HEK293T (cell line): ENCODE measurements at regions not wholly inside any gene's neighbourhood (a gene's known extent, or its start where the extent isn't known, plus 50 kb on each side); places are given as distances from the start of the nearest gene placed in this dataset.

ENCODE experiments used
- CTCF ChIA-PET: fragments of 350-600 bp; formaldehyde crosslinking; extraction: SDS; loops from one replicate; lab custom pipeline; 2021; ENCODE audit warnings: antibody characterized with exemption, inconsistent platforms; lab: Yijun Ruan, JAX
- POLR2A ChIA-PET: fragments of 350-600 bp; formaldehyde crosslinking; extraction: SDS; loops from one replicate; lab custom pipeline; 2020; ENCODE audit warnings: antibody characterized with exemption, inconsistent platforms; lab: Yijun Ruan, JAX
- DNase-seq: peaks from one replicate; pipeline ENCODE4 v3.0.0; 2012; ENCODE audit warnings: mixed read lengths; ENCODE audit errors: extremely low spot score
- ARNT ChIP-seq: fragments of 450-650 bp; IDR thresholded peaks from 2 replicates; pipeline ENCODE4 v1.6.1; 2017; ENCODE audit warnings: mild to moderate bottlenecking
- BHLHE40 ChIP-seq: fragments of 450-650 bp; IDR thresholded peaks from 2 replicates; pipeline ENCODE4 v1.6.1; 2016; ENCODE audit warnings: mild to moderate bottlenecking, moderate library complexity, borderline replicate concordance
- CTBP1 ChIP-seq: fragments of 450-650 bp; IDR thresholded peaks from 2 replicates; pipeline ENCODE4 v1.6.1; 2016; ENCODE audit warnings: borderline replicate concordance
- ELF4 ChIP-seq: fragments of 450-650 bp; IDR thresholded peaks from 2 replicates; pipeline ENCODE4 v1.6.1; 2017; ENCODE audit warnings: antibody characterized with exemption
- FOXA1 ChIP-seq: fragments of 450-650 bp; IDR thresholded peaks from 2 replicates; pipeline ENCODE4 v1.6.1; 2016; ENCODE audit warnings: mild to moderate bottlenecking
- FOXK2 ChIP-seq: fragments of 450-650 bp; IDR thresholded peaks from 2 replicates; pipeline ENCODE4 v1.6.1; 2016; ENCODE audit warnings: mild to moderate bottlenecking
- FOXM1 ChIP-seq: fragments of 450-650 bp; IDR thresholded peaks from 2 replicates; pipeline ENCODE4 v1.6.1; 2017; ENCODE audit warnings: mild to moderate bottlenecking, borderline replicate concordance
- L3MBTL2 ChIP-seq: fragments of 450-650 bp; conservative IDR thresholded peaks from 2 replicates; pipeline ENCODE4 v1.6.1; 2016; ENCODE audit warnings: mild to moderate bottlenecking
- LEF1 ChIP-seq: fragments of 450-650 bp; IDR thresholded peaks from 2 replicates; pipeline ENCODE4 v1.6.1; 2017; ENCODE audit warnings: mild to moderate bottlenecking, borderline replicate concordance
- NFRKB ChIP-seq: fragments of 450-650 bp; IDR thresholded peaks from 2 replicates; pipeline ENCODE4 v1.6.1; 2016; ENCODE audit warnings: mild to moderate bottlenecking, moderate library complexity
- SP1 ChIP-seq: fragments of 450-650 bp; IDR thresholded peaks from 2 replicates; pipeline ENCODE4 v1.6.1; 2017
- SUZ12 ChIP-seq: fragments of 450-650 bp; IDR thresholded peaks from 2 replicates; pipeline ENCODE4 v1.6.1; 2016; ENCODE audit warnings: mild to moderate bottlenecking
- TARDBP ChIP-seq: fragments of 450-650 bp; IDR thresholded peaks from 2 replicates; pipeline ENCODE4 v1.6.1; 2016
- ZNF384 ChIP-seq: fragments of 450-650 bp; IDR thresholded peaks from 2 replicates; pipeline ENCODE4 v1.6.1; 2016
- TF ChIP-seq, protein P1 (sequence below): fragments of 450-650 bp; IDR thresholded peaks from 2 replicates; pipeline ENCODE4 v1.6.1; 2016

DNA sequence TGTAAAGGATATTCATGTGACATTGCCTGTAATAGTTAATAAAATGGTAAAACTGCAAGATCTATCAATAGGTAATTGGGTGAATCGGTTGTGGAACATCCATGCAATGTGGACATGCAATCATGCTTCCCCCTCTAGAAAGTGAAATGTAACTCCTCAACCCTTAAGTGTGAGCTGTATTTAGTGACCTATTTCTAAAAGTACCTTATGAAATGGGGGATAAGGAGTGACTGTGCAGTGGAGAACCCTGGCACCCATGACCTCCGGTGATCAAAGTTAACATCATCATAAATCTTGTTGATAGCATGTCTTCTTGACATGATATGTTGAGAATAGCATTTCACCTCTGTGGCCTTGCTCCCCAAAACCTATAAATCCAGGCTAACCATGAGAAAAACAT, 53.6 kb upstream of the PPARGC1A start:
- TF ChIP-seq CTBP1 (no peak), FOXA1 (no peak), BHLHE40 (no peak), LEF1 (no peak), SP1 (no peak), TARDBP (no peak), SUZ12 (no peak), L3MBTL2 (no peak), ARNT (no peak), FOXK2 (no peak), ZNF384 (no peak), ELF4 (no peak), NFRKB (no peak), FOXM1 (no peak)
- TF ChIP-seq, protein P1, sequence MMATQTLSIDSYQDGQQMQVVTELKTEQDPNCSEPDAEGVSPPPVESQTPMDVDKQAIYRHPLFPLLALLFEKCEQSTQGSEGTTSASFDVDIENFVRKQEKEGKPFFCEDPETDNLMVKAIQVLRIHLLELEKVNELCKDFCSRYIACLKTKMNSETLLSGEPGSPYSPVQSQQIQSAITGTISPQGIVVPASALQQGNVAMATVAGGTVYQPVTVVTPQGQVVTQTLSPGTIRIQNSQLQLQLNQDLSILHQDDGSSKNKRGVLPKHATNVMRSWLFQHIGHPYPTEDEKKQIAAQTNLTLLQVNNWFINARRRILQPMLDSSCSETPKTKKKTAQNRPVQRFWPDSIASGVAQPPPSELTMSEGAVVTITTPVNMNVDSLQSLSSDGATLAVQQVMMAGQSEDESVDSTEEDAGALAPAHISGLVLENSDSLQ: no peak
- DNase-seq: no peak
- ChIA-PET POLR2A (no interaction called here), CTCF (no interaction called here)

DNA sequence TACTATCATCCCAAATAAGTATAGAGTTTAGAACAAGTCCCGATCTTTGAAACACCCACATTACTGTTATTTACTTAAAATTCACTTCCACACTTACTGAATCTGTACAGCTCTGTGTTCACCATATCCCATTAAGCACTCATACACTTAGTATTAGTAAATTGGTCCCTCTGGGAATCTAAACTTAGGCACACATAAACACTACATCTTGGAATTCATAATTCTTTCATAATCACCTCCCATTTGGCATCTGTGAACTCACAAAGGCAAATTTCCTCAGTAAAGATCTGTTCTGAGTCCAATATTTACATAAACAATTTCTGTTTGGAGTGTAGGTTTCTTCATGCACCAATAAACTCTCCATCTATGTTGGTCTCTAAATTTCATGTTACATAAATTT, 52.6 kb upstream of the PPARGC1A start:
- POLR2A ChIA-PET: no interaction called here
- DNase-seq: no peak
- CTCF ChIA-PET: no interaction called here
- no peak for TF ChIP-seq TARDBP
